ENCODE measurements at regions not wholly inside any gene's neighbourhood (a gene's known extent, or its start where the extent isn't known, plus 50 kb on each side); places are given as distances from the start of the nearest gene placed in this dataset.
"Not testable (repeated sequence)": the region's sequence is repeated elsewhere in the genome, so short reads cannot be mapped to it uniquely, and the experiment has no call there.

DNA sequence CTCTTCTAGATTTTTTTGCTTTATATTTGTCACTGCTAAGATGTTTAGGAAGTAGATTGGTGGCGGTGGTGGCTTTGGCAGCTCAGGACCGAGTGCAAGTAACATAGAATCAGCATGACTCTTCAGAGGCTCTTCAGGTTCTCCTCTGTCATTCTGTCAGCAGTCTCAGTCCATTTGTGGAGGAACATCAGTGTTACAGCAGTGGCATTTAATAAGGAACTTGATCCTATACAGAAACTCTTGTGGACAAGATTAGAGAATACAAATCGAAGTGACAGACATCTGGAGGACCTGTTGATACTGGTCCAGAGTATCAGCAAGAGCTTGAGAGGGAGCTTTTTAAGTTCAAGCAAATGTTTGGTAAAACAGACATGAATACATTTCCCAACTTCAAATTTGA, 82.2 kb upstream of the GNAZ start:
- no peak for DNase-seq (ENCODE audit: low read depth in 2 of 2)
- Histone ChIP-seq H2AFZ (ENCODE audit: low read length) (no peak overlapping the region), H3K36me3 (ENCODE audit: control insufficient read depth, insufficient read depth, low read length) (no peaks in the 10 kb centered on the region), H3K27ac (ENCODE audit: insufficient read depth, low read length) (no peak overlapping the region), H3K9me3 (ENCODE audit: control insufficient read depth, insufficient read depth, low read depth, low read length) (no peaks in the 10 kb centered on the region), H3K4me2 (ENCODE audit: extremely low read depth, insufficient read depth, low read length) (no peak overlapping the region), H3K27me3 (ENCODE audit: control insufficient read depth, insufficient read depth, low read length) (no peaks in the 10 kb centered on the region), H3K4me1 (ENCODE audit: control insufficient read depth, extremely low read depth, insufficient read depth, low read length) (no peaks in the 10 kb centered on the region), H3K9ac (ENCODE audit: insufficient read depth, low read length) (no peak overlapping the region), H3K4me3 (replicated peaks in 1 of 4; ENCODE audit: control extremely low read depth in 1 of 4, insufficient read depth in 1 of 4, low read depth in 3 of 4, low read length in 4 of 4) (no peak overlapping the region), H3K79me2 (ENCODE audit: control insufficient read depth, insufficient read depth, low read length) (no peaks in the 10 kb centered on the region), H4K20me1 (ENCODE audit: control insufficient read depth, extremely low read depth, insufficient read depth, low read length) (no peaks in the 10 kb centered on the region)
- TF ChIP-seq EZH2 (IDR thresholded peaks at IDR 0.05; ENCODE audit: low read length, missing control alignments) (no peak), CTCF (conservative IDR thresholded peaks at IDR 0.05 in 1 of 2, IDR thresholded peaks at IDR 0.05 in 1 of 2; ENCODE audit: low read depth in 1 of 2, low read length in 2 of 2) (no peak)

DNA sequence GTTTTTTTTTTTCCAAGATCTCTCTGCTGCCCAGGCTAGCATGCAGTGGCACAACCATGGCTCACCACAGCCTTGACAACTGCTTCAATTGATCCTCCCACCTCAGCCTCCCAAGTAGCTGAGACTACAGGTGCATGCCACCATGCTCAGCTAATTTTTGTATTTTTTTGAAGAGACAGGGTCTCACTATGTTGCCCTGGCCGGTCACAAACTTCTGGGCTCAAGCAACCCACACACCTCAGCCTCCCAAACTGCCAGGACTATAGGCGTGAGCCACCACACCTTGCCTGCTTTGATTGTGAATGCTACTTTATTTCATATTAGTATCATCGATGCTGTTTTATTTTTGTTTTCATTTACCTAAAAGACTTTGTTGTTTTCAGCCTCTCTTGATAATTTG, 81.5 kb upstream of the GNAZ start:
- Histone ChIP-seq H3K4me3 (replicated peaks in 1 of 4; ENCODE audit: control extremely low read depth in 1 of 4, insufficient read depth in 1 of 4, low read depth in 3 of 4, low read length in 4 of 4) (no peak overlapping the region), H3K4me1 (ENCODE audit: control insufficient read depth, extremely low read depth, insufficient read depth, low read length) (no peaks in the 10 kb centered on the region), H3K9me3 (ENCODE audit: control insufficient read depth, insufficient read depth, low read depth, low read length) (no peaks in the 10 kb centered on the region), H3K27ac (ENCODE audit: insufficient read depth, low read length) (no peak overlapping the region), H3K27me3 (ENCODE audit: control insufficient read depth, insufficient read depth, low read length) (no peaks in the 10 kb centered on the region), H2AFZ (ENCODE audit: low read length) (no peak overlapping the region), H3K9ac (ENCODE audit: insufficient read depth, low read length) (no peak overlapping the region), H4K20me1 (ENCODE audit: control insufficient read depth, extremely low read depth, insufficient read depth, low read length) (no peaks in the 10 kb centered on the region), H3K79me2 (ENCODE audit: control insufficient read depth, insufficient read depth, low read length) (no peaks in the 10 kb centered on the region), H3K36me3 (ENCODE audit: control insufficient read depth, insufficient read depth, low read length) (no peaks in the 10 kb centered on the region), H3K4me2 (ENCODE audit: extremely low read depth, insufficient read depth, low read length) (no peak overlapping the region)
- no peak for DNase-seq (ENCODE audit: low read depth in 2 of 2)
- no peak for TF ChIP-seq CTCF (conservative IDR thresholded peaks at IDR 0.05 in 1 of 2, IDR thresholded peaks at IDR 0.05 in 1 of 2; ENCODE audit: low read depth in 1 of 2, low read length in 2 of 2)
- no peak for TF ChIP-seq EZH2 (IDR thresholded peaks at IDR 0.05; ENCODE audit: low read length, missing control alignments)

DNA sequence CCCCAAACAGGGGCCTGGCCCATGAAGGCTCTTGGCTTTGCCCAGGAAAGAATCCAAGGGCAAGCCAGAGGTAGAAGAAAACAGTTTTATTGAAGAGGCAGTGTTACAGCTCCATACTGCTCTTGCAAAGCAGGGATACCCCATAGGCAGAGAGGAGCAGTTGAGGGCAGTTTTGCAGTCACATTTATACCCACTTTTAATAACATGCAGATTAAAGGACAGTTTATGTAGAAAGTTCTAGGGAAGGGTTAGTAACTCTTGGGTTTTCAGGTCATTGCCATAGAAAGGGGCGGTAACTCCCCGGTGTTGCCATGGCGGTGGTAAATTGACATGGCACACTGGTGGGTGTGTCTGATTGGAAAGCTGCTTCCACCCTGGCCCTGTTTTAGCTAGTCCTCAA, 80.5 kb upstream of the GNAZ start:
- no peak overlapping the region for H3K4me3 ChIP-seq (replicated peaks in 1 of 4; ENCODE audit: control extremely low read depth in 1 of 4, insufficient read depth in 1 of 4, low read depth in 3 of 4, low read length in 4 of 4)
- no peak overlapping the region for H3K27ac ChIP-seq (ENCODE audit: insufficient read depth, low read length)

GRCh38 chr22:22990711-22991505, 79.4 kb upstream of the GNAZ start:
- peak in 1 of 2 donors; percentile 2 for DNase-seq (ENCODE audit: low read depth in 2 of 2)
- not testable (repeated sequence) for H3K4me1 ChIP-seq (ENCODE audit: control insufficient read depth, extremely low read depth, insufficient read depth, low read length); H3K4me3 ChIP-seq (replicated peaks in 1 of 4; ENCODE audit: control extremely low read depth in 1 of 4, insufficient read depth in 1 of 4, low read depth in 3 of 4, low read length in 4 of 4); H3K9ac ChIP-seq (ENCODE audit: insufficient read depth, low read length); H3K9me3 ChIP-seq (ENCODE audit: control insufficient read depth, insufficient read depth, low read depth, low read length); H3K27me3 ChIP-seq (ENCODE audit: control insufficient read depth, insufficient read depth, low read length); H3K79me2 ChIP-seq (ENCODE audit: control insufficient read depth, insufficient read depth, low read length); H3K4me2 ChIP-seq (ENCODE audit: extremely low read depth, insufficient read depth, low read length); H3K27ac ChIP-seq (ENCODE audit: insufficient read depth, low read length); H2AFZ ChIP-seq (ENCODE audit: low read length); H3K36me3 ChIP-seq (ENCODE audit: control insufficient read depth, insufficient read depth, low read length); H4K20me1 ChIP-seq (ENCODE audit: control insufficient read depth, extremely low read depth, insufficient read depth, low read length)

More for the DNA sequence above, 80.5 kb upstream of the GNAZ start:
- TF ChIP-seq CTCF (conservative IDR thresholded peaks at IDR 0.05 in 1 of 2, IDR thresholded peaks at IDR 0.05 in 1 of 2; ENCODE audit: low read depth in 1 of 2, low read length in 2 of 2) = no peak
- TF ChIP-seq EZH2 (IDR thresholded peaks at IDR 0.05; ENCODE audit: low read length, missing control alignments) = no peak
- Histone ChIP-seq H3K36me3 (ENCODE audit: control insufficient read depth, insufficient read depth, low read length) (no peaks in the 10 kb centered on the region), H4K20me1 (ENCODE audit: control insufficient read depth, extremely low read depth, insufficient read depth, low read length) (no peaks in the 10 kb centered on the region), H3K9ac (ENCODE audit: insufficient read depth, low read length) (no peak overlapping the region), H3K27me3 (ENCODE audit: control insufficient read depth, insufficient read depth, low read length) (no peaks in the 10 kb centered on the region), H3K9me3 (ENCODE audit: control insufficient read depth, insufficient read depth, low read depth, low read length) (no peaks in the 10 kb centered on the region), H2AFZ (ENCODE audit: low read length) (no peak overlapping the region), H3K4me1 (ENCODE audit: control insufficient read depth, extremely low read depth, insufficient read depth, low read length) (no peaks in the 10 kb centered on the region), H3K4me2 (ENCODE audit: extremely low read depth, insufficient read depth, low read length) (no peak overlapping the region), H3K79me2 (ENCODE audit: control insufficient read depth, insufficient read depth, low read length) (no peaks in the 10 kb centered on the region)
- DNase-seq (ENCODE audit: low read depth in 2 of 2) = no peak

All from fibroblast of lung (primary cell).